GM21619 (cell line): ENCODE measurements at regions not wholly inside any gene's neighbourhood (a gene's known extent, or its start where the extent isn't known, plus 50 kb on each side); places are given as distances from the start of the nearest gene placed in this dataset.
A peak's percentile ranks its signal among the peaks of the same experiment; 100 is the strongest.
"Not testable (repeated sequence)": the region's sequence is repeated elsewhere in the genome, so short reads cannot be mapped to it uniquely, and the experiment has no call there.

Source experiments
- ATAC-seq: cut with Tn5 transposase; IDR thresholded peaks from one replicate; pipeline ENCODE4 v1.9.1; 2021; ENCODE audit not compliant: unreplicated experiment

GRCh38 chr14:23829736-23830471 is 123.7 kb upstream of the DHRS4 start:
- ATAC-seq = no peak

- ATAC-seq = no peak
Measured at GRCh38 chr14:23831596-23831995, 122.0 kb upstream of the DHRS4 start.

- no peak for ATAC-seq
Measured at GRCh38 chr14:23861666-23862065, 91.9 kb upstream of the DHRS4 start.

GRCh38 chr14:23862513-23862912 is 91.1 kb upstream of the DHRS4 start:
- ATAC-seq = no peak

- no peak for ATAC-seq
Measured at GRCh38 chr14:23863836-23864235, 89.7 kb upstream of the DHRS4 start.

GRCh38 chr14:23864259-23864658 is 89.3 kb upstream of the DHRS4 start:
- ATAC-seq = no peak

- no peak for ATAC-seq
Measured at GRCh38 chr14:23864861-23865260, 88.7 kb upstream of the DHRS4 start.

- no peak for ATAC-seq
Measured at GRCh38 chr14:23865502-23865901, 88.1 kb upstream of the DHRS4 start.

- no peak for ATAC-seq
Measured at GRCh38 chr14:23866269-23866668, 87.3 kb upstream of the DHRS4 start.

GRCh38 chr14:23869078-23869719 is 84.4 kb upstream of the DHRS4 start:
- no peak for ATAC-seq

GRCh38 chr14:23876160-23876750 is 77.3 kb upstream of the DHRS4 start:
- no peak for ATAC-seq

- peak; percentile 65 for ATAC-seq
Measured at GRCh38 chr14:23877111-23877510, 76.5 kb upstream of the DHRS4 start.

GRCh38 chr14:23877538-23878180 is 75.9 kb upstream of the DHRS4 start:
- ATAC-seq = peak; percentile 66

GRCh38 chr14:23881282-23881681 is 72.3 kb upstream of the DHRS4 start:
- no peak for ATAC-seq

- no peak for ATAC-seq
Measured at GRCh38 chr14:23883684-23884540, 69.7 kb upstream of the DHRS4 start.

- ATAC-seq = no peak
Measured at GRCh38 chr14:23884541-23884904, 69.0 kb upstream of the DHRS4 start.

GRCh38 chr14:23887536-23887935 is 66.0 kb upstream of the DHRS4 start:
- no peak for ATAC-seq

GRCh38 chr14:23891717-23892116 is 61.9 kb upstream of the DHRS4 start:
- not testable (repeated sequence) for ATAC-seq

- not testable (repeated sequence) for ATAC-seq
Measured at GRCh38 chr14:23892289-23892688, 61.3 kb upstream of the DHRS4 start.

GRCh38 chr14:23894362-23895052 is 59.1 kb upstream of the DHRS4 start:
- no peak for ATAC-seq
